GM12864 (cell line): ENCODE measurements at regions not wholly inside any gene's neighbourhood (a gene's known extent, or its start where the extent isn't known, plus 50 kb on each side); places are given as distances from the start of the nearest gene placed in this dataset.

ENCODE experiments used
- DNase-seq: peaks from one replicate; pipeline ENCODE4 v3.0.0-alpha.2; 2011; ENCODE audit warnings: low read depth
- H3K4me3 ChIP-seq: 2 replicates; pipeline ENCODE4 v1.5.1; 2011; ENCODE audit warnings: mild to moderate bottlenecking, low read depth, low read length, control low read depth
- TF ChIP-seq, protein P1 (sequence below): IDR thresholded peaks from 2 replicates; pipeline ENCODE4 v1.5.1; 2011; ENCODE audit warnings: low read depth, mild to moderate bottlenecking, moderate library complexity, low read length, control low read depth, inconsistent platforms; ENCODE audit errors: missing control alignments

- TF ChIP-seq, protein P1, sequence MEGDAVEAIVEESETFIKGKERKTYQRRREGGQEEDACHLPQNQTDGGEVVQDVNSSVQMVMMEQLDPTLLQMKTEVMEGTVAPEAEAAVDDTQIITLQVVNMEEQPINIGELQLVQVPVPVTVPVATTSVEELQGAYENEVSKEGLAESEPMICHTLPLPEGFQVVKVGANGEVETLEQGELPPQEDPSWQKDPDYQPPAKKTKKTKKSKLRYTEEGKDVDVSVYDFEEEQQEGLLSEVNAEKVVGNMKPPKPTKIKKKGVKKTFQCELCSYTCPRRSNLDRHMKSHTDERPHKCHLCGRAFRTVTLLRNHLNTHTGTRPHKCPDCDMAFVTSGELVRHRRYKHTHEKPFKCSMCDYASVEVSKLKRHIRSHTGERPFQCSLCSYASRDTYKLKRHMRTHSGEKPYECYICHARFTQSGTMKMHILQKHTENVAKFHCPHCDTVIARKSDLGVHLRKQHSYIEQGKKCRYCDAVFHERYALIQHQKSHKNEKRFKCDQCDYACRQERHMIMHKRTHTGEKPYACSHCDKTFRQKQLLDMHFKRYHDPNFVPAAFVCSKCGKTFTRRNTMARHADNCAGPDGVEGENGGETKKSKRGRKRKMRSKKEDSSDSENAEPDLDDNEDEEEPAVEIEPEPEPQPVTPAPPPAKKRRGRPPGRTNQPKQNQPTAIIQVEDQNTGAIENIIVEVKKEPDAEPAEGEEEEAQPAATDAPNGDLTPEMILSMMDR = no peak
- DNase-seq = no peak
Observed at GRCh38 chr5:6961123-6961522, 247.9 kb downstream of the TENT4A start.

GRCh38 chr5:6961837-6962635, 248.8 kb downstream of the TENT4A start:
- no peak for DNase-seq
- no peak overlapping the region for H3K4me3 ChIP-seq
- TF ChIP-seq, protein P1 = no peak

More at GRCh38 chr5:6961123-6961522, 247.9 kb downstream of the TENT4A start:
- no peak overlapping the region for H3K4me3 ChIP-seq

- no peak for DNase-seq
- H3K4me3 ChIP-seq = no peak overlapping the region
- TF ChIP-seq, protein P1 = no peak
Observed at GRCh38 chr5:6976971-6977370, 263.7 kb downstream of the TENT4A start.

GRCh38 chr5:6979061-6979460, 265.8 kb downstream of the TENT4A start:
- no peak for DNase-seq
- no peak overlapping the region for H3K4me3 ChIP-seq
- TF ChIP-seq, protein P1 = no peak

DNA sequence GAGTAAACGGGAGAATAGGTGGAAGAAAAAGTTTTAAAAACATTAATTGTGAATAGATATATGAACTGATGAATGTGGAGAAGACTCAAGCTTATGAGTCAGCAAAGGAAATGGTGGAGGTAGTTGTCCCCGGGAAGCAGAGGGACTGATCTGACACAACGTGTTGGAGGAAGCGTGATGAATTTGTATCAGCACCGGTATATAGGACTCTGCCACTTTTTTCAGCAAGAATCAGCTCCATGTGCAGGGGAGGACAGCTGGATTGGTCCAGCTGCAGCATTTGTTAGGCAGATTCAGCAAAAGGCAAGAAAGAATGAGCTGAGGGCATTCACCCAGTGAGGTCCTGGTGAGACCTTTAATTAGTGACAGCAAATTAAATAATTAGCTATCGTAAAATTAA, 276.0 kb downstream of the TENT4A start:
- TF ChIP-seq, protein P1 = no peak
- DNase-seq = no peak

GRCh38 chr5:6994097-6994496, 280.9 kb downstream of the TENT4A start:
- no peak overlapping the region for H3K4me3 ChIP-seq
- DNase-seq = no peak
- TF ChIP-seq, protein P1 = no peak

More for the DNA sequence above, 276.0 kb downstream of the TENT4A start:
- no peak overlapping the region for H3K4me3 ChIP-seq

GRCh38 chr5:6995115-6995514, 281.9 kb downstream of the TENT4A start:
- no peak overlapping the region for H3K4me3 ChIP-seq
- TF ChIP-seq, protein P1 = no peak
- DNase-seq = no peak
